Tongue (tissue), 1 donor: ENCODE measurements at regions not wholly inside any gene's neighbourhood (a gene's known extent, or its start where the extent isn't known, plus 50 kb on each side); places are given as distances from the start of the nearest gene placed in this dataset.
"Not testable (repeated sequence)": the region's sequence is repeated elsewhere in the genome, so short reads cannot be mapped to it uniquely, and the experiment has no call there.

ENCODE experiments used
- DNase-seq: peaks from one replicate; pipeline ENCODE4 v3.0.0-alpha.2; 2015

DNA sequence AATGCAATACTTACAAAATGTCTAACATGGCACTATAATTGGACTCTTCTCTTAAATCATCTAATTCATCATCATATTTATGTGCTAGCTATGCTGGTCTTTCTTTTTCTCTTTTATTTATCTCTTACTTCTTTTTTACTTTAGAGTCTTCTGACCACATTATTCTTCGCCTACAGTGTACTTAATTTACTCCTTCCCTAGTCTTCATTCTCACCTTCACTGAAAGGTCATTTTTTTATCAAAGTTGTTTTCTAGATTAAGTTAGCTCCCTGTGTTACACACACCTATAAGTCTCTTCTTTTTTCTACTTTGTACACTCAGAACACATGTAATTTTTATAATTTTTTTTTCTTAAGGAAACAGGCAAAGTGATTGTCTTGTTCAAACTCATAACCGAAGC is 1351.2 kb downstream of the FSCB start:
- DNase-seq, result no peak

DNA sequence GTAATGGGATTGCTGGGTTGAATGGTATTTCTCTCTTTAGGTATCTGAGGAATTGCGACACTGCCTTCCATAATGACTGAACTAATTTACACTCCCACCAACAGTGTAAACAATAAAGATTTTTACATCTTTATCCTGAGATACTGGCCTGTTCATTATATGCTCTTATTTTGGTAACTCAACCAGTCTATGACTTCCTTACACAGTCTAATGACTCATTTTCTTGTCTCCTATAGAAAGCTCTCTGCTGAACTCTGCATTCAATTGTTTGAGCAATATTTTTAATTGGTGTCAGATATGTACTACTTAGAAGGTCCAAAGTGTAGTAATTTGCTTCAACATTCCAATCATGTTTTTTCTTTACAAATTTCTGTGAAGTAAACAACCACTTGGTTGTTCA is 1351.8 kb downstream of the FSCB start:
- no peak for DNase-seq

- DNase-seq, result peak; percentile 46
These were observed 1359.6 kb downstream of the FSCB start for GRCh38 chr14:43147485-43147884.

- DNase-seq, result no peak
These were observed 1361.7 kb downstream of the FSCB start for GRCh38 chr14:43145361-43145760.

- no peak for DNase-seq
These were observed 1364.0 kb downstream of the FSCB start for GRCh38 chr14:43143106-43143505.

DNA sequence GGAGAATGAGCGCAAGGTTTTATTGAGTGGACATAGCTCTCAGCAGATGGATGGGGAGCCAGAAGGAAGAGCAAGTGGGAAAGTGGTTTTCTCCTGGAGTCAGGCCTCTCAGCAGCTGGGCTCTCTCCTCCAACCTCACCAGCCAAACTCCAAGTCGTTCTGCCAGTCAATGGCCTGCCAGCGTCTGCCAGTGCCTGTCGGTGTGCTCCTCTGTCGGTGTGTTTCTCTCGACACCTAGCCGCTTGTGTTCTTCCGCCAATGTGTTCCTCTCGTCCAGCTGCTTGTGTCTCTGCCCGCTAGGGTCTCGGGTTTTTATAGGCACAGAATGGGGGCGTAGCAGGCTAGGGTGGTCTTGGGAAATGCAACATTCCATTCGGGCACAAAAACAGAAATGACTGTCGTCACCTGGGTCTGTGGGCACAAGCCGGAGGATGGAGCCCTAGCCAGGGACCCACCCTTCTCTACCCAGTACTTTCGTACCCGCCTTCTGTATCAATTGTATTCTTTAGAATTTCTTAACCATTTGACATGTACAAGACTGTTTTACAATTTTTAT is 1365.4 kb downstream of the FSCB start:
- no peak for DNase-seq

GRCh38 chr14:43140453-43140852 is 1366.6 kb downstream of the FSCB start:
- no peak for DNase-seq

- DNase-seq, result no peak
These were observed 1371.1 kb downstream of the FSCB start for GRCh38 chr14:43135877-43136411.

GRCh38 chr14:43132441-43132840 is 1374.6 kb downstream of the FSCB start:
- DNase-seq, result no peak

DNA sequence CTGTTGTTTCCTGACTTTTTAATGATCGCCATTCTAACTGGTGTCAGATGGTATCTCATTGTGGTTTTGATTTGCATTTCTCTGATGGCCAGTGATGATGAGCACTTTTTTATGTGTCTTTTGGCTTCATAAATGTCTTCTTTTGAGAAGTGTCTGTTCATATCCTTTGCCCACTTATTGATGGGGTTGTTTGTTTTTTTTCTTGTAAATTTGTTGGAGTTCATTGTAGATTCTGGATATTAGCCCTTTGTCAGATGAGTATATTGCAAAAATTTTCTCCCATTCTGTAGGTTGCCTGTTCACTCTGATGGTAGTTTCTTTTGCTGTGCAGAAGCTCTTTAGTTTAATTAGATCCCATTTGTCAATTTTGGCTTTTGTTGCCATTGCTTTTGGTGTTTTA is 1378.7 kb downstream of the FSCB start:
- DNase-seq, result not testable (repeated sequence)

- not testable (repeated sequence) for DNase-seq
These were observed 1379.2 kb downstream of the FSCB start for GRCh38 chr14:43127874-43128273.

- no peak for DNase-seq
These were observed 1383.5 kb downstream of the FSCB start for GRCh38 chr14:43123544-43123943.

GRCh38 chr14:43119672-43120071 is 1387.4 kb downstream of the FSCB start:
- DNase-seq, result no peak

DNA sequence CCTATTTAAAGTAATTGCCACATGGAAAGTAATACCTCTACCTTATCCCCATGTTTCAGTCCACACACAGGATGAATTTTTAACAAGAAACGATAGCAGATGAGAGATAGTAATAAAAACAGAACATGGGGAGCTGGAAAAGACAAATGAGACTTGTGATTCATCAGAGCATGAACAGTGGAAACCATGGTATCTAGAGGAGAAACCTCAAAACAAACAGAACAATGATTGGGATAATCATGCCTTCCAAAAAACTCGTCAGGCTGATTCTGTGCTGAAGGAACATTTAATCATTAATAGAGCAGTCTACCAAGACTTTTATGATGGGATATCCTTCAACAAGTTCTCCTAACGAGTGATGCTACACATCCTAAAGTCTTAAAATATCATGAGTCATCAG is 1390.7 kb downstream of the FSCB start:
- no peak for DNase-seq

- DNase-seq, result no peak
These were observed 1401.8 kb downstream of the FSCB start for GRCh38 chr14:43105305-43105704.

GRCh38 chr14:43090380-43090779 is 1416.7 kb downstream of the FSCB start:
- no peak for DNase-seq

DNA sequence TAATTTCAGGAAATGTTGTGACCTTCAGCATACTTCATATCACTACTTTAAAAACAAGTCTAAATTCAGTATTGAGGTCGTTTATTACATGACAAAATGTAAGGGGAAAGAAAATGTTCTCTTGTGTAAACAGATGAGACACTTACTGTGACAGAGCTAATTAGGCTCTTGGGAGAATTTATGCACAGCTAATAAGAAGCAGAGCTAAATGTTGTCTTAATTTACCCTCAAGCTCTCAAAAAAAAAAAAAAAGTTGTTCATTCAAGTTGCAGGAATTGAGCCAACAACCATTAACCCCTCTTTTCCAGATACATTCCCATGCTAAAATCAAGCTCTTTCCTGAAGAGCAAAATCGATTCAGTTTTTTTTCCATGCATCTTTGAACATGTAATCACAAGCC is 1419.4 kb downstream of the FSCB start:
- DNase-seq, result no peak

- no peak for DNase-seq
These were observed 1421.3 kb downstream of the FSCB start for GRCh38 chr14:43085819-43086218.

- DNase-seq, result not testable (repeated sequence)
These were observed 1439.7 kb downstream of the FSCB start for GRCh38 chr14:43067372-43067771.

GRCh38 chr14:43056106-43056505 is 1449.4 kb downstream of the LRFN5 start:
- no peak for DNase-seq

DNA sequence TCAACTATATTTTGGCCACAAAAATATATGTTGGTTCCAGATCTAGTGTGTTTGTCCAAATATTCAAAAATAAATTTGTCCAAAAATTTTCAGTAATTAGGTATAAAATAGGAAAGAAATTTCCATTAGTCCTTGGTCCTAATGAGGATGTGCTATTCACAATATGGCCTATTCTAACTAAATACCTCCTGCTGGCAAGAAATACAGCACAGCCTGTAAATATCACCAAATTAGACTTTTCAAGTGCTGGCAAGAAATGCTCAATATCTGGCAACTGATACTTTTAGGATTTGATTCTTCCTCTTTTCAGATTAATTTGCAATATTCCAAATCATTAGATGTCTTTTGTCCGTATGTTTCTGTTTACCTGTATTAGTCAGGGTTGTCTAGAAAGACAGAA is 1446.2 kb downstream of the LRFN5 start:
- no peak for DNase-seq

DNA sequence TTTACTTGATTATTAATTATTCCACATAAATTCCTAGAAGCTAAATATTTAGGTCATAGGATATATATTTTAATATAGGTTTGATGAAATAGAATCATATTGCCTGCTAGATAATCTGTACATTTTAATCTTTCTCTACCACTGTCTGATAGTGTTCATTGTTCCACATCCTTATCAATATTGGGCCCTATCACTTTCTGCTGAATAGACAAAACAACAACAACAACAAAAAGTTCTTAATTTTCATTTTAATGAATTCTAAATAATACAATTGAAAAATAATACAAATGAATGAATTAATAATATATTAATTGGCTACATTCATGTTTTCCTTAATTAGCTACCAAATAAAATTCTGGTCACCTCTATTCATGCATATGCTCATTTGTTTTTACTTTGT is 1437.2 kb downstream of the LRFN5 start:
- DNase-seq, result no peak

- peak; percentile 23 for DNase-seq
These were observed 1435.7 kb downstream of the LRFN5 start for GRCh38 chr14:43042408-43042807.

- DNase-seq, result peak; percentile 40
These were observed 1435.3 kb downstream of the LRFN5 start for GRCh38 chr14:43041976-43042375.

DNA sequence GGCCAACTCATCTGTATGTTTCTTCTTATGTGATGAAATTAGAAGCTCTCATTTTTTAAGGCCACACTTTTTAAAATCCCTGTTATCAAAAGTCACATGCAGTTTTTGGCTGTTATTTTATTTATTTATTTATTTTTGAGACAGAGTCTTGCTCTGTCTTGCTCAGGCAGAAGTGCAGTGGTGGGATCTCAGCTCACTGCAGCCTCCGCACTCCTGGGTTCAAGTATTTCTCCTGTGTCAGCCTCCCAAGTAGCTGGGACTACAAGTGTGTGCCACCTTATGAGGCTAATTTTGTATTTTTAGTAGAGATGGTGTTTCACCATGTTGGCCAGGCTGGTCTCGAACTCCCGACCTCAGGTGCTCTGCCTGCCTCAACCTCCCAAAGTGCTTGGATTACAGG is 1434.5 kb downstream of the LRFN5 start:
- DNase-seq, result no peak
